CD4-positive, alpha-beta T cell treated with Interleukin-2 at 100 ng/mL for 4 hours (primary cell): ENCODE measurements at regions not wholly inside any gene's neighbourhood (a gene's known extent, or its start where the extent isn't known, plus 50 kb on each side); places are given as distances from the start of the nearest gene placed in this dataset.

Source experiments
- DNase-seq: peaks from one replicate; pipeline ENCODE4 v3.0.0-alpha.2; 2020; ENCODE audit warnings: low spot score

DNA sequence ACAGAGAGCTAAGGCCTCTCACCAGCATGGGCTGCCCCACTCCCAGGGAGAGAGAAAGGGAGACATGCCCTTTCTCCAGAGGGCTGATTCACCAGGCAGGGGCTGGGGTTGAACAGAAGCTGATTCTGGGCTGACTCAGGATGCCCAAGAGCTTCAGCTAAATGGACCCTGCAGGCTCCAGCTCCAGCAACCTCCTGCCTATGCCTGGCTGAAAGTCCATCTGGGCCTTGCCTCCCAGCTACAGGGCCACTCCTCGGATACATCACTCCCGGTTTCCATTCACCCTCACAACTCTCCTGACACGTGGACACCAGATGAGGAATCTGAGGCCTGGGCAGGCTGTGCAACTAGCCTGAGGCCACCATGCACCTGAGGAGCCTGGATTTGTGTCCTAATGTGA is 215.5 kb downstream of the BUD13 start:
- DNase-seq: no peak

DNA sequence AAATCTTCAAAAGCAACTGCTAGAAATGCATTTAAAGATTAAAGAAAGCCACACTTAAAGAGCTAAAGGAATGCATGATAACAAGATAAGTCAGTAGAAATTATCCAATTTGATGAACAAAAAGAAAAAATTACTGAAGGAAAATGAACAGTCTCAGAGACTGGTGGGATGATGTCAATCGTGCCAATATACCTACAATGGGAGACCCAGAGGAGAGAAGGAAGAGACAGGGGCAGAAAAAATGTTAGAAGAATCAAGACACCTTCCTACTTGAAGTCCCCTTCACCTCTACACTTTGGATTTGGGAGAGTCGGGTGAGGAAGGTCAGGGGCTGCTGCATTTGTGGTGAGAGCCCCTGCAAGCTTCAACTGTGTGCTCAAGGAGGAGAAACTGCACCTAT is 216.3 kb downstream of the BUD13 start:
- no peak for DNase-seq

GRCh38 chr11:116553482-116553881 is 219.3 kb downstream of the BUD13 start:
- DNase-seq: no peak

DNA sequence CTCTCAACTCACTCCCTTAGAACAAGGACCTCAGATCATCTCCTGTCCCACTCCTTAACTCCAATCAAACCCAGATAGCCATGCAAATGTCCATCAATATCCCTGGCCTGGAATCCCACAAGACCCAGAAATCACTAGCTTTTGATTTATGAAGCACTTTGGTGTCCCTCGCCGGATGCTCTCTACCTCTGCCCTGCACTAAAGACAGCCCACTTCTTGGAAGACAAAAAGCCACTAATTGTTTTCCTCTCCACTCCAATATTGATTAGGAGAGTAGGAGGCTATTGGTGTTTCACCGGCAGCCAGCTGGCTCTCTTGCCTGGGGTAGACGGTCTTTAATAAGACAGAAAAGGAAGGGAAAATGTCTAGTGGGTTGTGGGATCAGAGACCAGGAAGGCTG is 221.2 kb downstream of the BUD13 start:
- DNase-seq: no peak

DNA sequence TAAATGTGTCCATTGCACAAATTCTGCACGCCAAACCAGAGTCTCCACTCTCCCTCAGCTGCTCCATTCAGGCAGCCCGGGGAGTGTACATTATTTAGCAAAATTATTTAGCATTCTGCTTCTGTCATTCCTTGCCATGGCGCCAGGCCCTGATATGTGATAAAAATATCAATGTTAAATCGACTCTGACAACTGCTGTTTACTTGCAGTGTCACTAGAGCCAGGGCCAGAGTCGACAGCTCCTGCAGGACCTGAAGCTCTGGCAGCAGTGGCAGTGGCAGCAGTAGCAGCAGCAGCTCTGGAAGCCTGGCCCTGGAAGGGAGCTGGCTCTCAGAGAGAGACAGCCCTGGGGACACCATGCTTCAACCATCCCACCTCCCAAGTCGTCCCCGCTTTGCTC is 224.5 kb downstream of the BUD13 start:
- DNase-seq: no peak

DNA sequence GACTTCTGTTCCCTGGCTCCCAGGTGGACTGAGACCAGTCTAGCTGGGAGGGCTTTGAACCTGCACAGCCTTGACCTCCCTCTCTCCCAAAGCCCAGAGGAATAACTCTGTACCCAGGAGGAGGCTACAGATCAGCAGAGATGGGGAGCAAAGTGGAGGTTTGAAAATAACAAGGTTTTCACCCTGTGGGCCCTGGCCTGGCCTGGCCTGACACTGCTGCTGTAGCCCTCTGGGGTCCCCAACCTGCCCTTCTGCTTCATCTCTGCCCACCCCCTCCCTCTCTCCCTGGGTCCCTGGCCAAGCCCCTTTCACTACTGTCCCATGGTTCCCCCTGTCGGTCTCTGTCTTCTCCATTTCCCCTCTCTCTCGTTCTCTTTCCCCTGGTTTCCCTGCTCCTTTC is 225.2 kb downstream of the BUD13 start:
- DNase-seq: no peak

- DNase-seq: no peak
Measured at GRCh38 chr11:116545912-116546311, 226.9 kb downstream of the BUD13 start.

- no peak for DNase-seq
Measured at GRCh38 chr11:116544721-116545120, 228.1 kb downstream of the BUD13 start.

GRCh38 chr11:116543911-116544475 is 228.8 kb downstream of the BUD13 start:
- no peak for DNase-seq

GRCh38 chr11:116543099-116543498 is 229.7 kb downstream of the BUD13 start:
- no peak for DNase-seq

- no peak for DNase-seq
Measured at GRCh38 chr11:116542406-116542805, 230.4 kb downstream of the BUD13 start.

DNA sequence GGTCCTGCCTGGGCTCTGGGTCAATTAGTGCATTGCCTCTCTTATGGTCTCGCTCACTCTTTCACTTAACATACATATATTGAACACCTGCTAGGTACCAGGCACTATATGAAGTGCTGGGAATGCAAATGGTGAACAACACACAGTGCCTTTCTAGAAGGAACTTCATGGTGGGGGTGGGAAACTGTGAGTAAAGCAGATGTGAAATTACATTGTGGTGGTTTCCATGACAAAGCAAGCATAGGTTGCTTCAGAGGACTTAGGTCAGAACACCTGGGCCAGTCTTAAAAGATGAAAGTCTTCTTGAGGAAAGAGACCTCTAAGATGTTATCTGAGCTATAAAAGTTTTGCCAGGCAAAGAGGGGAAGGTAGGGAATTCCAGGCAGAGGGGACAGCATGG is 231.3 kb downstream of the BUD13 start:
- DNase-seq: no peak

GRCh38 chr11:116540645-116541304 is 232.0 kb downstream of the BUD13 start:
- DNase-seq: no peak

DNA sequence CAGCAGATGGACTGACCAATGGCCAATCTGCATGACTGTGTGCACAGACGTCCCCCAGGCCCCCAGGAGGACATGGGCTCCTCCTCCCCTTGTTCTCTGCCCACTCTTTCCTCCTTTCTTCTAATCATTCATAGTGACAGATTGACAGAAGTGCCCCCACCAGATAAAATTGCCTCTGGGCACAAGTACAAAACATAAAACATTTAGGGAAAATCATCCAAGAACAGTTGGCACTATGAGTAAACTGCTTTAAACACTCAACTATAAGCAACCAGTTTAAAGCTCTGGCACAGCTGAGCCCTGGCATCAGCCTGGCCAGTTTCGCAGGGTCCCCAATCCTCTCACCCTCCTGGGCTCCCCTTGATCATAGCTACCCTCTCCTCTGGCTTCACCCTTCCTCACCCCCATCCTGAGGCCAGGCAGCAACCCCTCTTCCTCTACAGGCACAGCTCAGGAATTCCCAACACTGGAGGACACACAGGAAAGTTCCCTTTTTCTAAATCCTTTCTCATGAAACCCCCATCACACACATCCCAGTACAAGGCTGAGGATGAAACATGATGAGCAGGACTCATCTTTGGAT is 232.9 kb downstream of the BUD13 start:
- DNase-seq: no peak

DNA sequence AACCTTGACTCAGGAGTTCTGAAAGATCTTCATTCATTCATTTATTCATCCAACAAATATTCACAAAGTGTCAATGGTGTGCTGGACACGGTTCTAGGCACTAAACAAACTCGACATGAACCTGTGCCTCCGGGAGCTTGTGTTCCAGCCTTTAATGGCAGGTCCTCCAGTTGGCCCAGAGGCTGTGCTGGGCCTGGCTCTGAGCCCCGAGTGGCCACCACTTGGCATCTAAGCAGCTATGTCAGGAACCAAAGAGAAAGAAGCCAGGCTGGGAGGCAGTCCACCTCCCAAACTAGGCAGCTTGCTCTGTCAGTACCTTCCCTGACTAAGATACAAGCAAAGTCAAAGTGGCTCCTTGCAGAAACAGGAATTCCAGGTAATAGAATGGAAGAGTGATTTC is 233.6 kb downstream of the BUD13 start:
- DNase-seq: no peak

DNA sequence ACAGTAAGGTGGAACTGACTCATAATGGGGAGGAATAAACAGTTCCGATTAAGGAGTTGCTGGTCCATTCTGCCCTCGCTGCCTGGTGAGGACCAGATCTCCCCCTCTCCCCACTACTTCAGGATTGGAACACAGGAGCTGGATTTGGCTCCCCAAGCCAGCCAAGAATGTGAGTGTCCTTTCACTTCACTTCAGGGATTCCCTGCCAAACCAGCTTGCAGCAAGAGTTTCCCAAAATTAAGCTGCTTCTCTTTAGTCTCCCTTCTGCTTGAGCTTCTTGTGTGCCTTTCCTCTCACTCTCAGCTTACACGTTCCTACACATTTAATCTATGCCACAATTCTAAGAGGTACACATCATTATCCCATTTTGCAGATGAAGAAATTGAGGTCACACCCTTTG is 234.1 kb downstream of the BUD13 start:
- no peak for DNase-seq

- DNase-seq: no peak
Measured at GRCh38 chr11:116537709-116538108, 235.1 kb downstream of the BUD13 start.

DNA sequence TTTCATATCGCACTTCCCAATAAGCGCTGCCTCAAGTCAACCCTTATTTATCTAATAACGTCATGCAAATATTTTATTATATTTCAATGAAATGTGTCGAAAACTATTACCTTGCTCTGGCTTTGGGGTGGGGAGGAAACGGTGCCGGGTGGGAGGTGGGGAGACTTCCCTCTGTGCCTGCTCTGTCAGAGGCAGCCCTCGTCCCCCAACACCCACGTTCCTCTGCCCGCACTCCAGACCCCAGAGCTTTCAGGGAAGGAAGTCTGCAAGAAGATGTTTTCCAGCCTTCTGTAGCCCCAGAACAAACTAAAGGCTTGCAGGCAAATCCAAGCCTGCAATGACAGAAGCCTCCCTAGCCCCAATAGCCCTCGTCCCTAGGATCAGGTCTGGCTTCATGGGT is 235.7 kb downstream of the BUD13 start:
- no peak for DNase-seq

GRCh38 chr11:116536416-116536815 is 236.4 kb downstream of the BUD13 start:
- no peak for DNase-seq

- no peak for DNase-seq
Measured at GRCh38 chr11:116535994-116536393, 236.8 kb downstream of the BUD13 start.

- DNase-seq: no peak
Measured at GRCh38 chr11:116535120-116535519, 237.7 kb downstream of the BUD13 start.

- DNase-seq: no peak
Measured at GRCh38 chr11:116534270-116534975, 238.4 kb downstream of the BUD13 start.

- DNase-seq: no peak
Measured at GRCh38 chr11:116533186-116533825, 239.5 kb downstream of the BUD13 start.
